Fibroblast of the aortic adventitia (primary cell): ENCODE measurements at regions not wholly inside any gene's neighbourhood (a gene's known extent, or its start where the extent isn't known, plus 50 kb on each side); places are given as distances from the start of the nearest gene placed in this dataset.
"Not testable (repeated sequence)": the region's sequence is repeated elsewhere in the genome, so short reads cannot be mapped to it uniquely, and the experiment has no call there.

Source experiments
- DNase-seq: peaks from one replicate; pipeline ENCODE4 v3.0.0-alpha.2; 2010; ENCODE audit warnings: low read depth
- H3K4me3 ChIP-seq: 2 replicates; pipeline ENCODE4 v1.5.1; 2011; ENCODE audit warnings: low read depth, mild to moderate bottlenecking, control low read depth, low read length, moderate library complexity
- CTCF ChIP-seq: IDR thresholded peaks from 2 replicates; pipeline ENCODE4 v1.5.1; 2011; ENCODE audit warnings: mild to moderate bottlenecking, low read length, control low read depth, inconsistent platforms; ENCODE audit not compliant: insufficient read depth

- no peak for DNase-seq
- H3K4me3 ChIP-seq: no peak overlapping the region
- no peak for TF ChIP-seq CTCF
Observed at GRCh38 chr4:30586850-30587249, 133.3 kb upstream of the PCDH7 start.

- not testable (repeated sequence) for DNase-seq, H3K4me3 ChIP-seq
Observed at GRCh38 chr4:30589669-30590068, 130.5 kb upstream of the PCDH7 start.

- peak; percentile 22 for DNase-seq
- TF ChIP-seq CTCF: no peak
- no peak overlapping the region for H3K4me3 ChIP-seq
Observed at GRCh38 chr4:30600246-30601017, 119.7 kb upstream of the PCDH7 start.

GRCh38 chr4:30601070-30601865 lies 118.9 kb upstream of the PCDH7 start:
- no peak overlapping the region for H3K4me3 ChIP-seq
- TF ChIP-seq CTCF: no peak
- DNase-seq: no peak

GRCh38 chr4:30605616-30606190 lies 114.5 kb upstream of the PCDH7 start:
- peak; percentile 15 for DNase-seq
- no peak for TF ChIP-seq CTCF
- no peak overlapping the region for H3K4me3 ChIP-seq

GRCh38 chr4:30610361-30610760 lies 109.8 kb upstream of the PCDH7 start:
- peak; percentile 19 for DNase-seq
- no peak overlapping the region for H3K4me3 ChIP-seq
- no peak for TF ChIP-seq CTCF

- no peak for TF ChIP-seq CTCF
- no peak overlapping the region for H3K4me3 ChIP-seq
- no peak for DNase-seq
Observed at GRCh38 chr4:30614771-30615170, 105.4 kb upstream of the PCDH7 start.
